SU-DHL-6 (cell line): ENCODE measurements at regions not wholly inside any gene's neighbourhood (a gene's known extent, or its start where the extent isn't known, plus 50 kb on each side); places are given as distances from the start of the nearest gene placed in this dataset.

ENCODE experiments used
- H2AFZ ChIP-seq: fragments of 200-600 bp; sonication (generic); 2 replicates; pipeline ENCODE4 v1.6.1; 2014; ENCODE audit warnings: low read depth, mild to moderate bottlenecking, moderate library complexity, mixed read lengths, antibody characterized with exemption, low read length; ENCODE audit not compliant: severe bottlenecking
- H3F3A ChIP-seq: fragments of 200-600 bp; shearing (Covaris generic); 2 replicates; pipeline ENCODE4 v1.6.0; 2016; ENCODE audit warnings: antibody characterized with exemption, mild to moderate bottlenecking; ENCODE audit not compliant: insufficient read depth
- H3K27ac ChIP-seq: fragments of 200-600 bp; sonication (generic); 2 replicates; pipeline ENCODE4 v1.5.1; 2016; ENCODE audit warnings: low read depth, mild to moderate bottlenecking, low read length, moderate library complexity, mixed read lengths
- H3K27me3 ChIP-seq: fragments of 200-600 bp; sonication (generic), shearing (Covaris generic); 2 replicates; pipeline ENCODE4 v1.6.0; 2014; ENCODE audit warnings: mild to moderate bottlenecking, low read length
- H3K36me3 ChIP-seq: fragments of 200-600 bp; sonication (generic); 2 replicates; pipeline ENCODE4 v1.6.1; 2014; ENCODE audit warnings: mild to moderate bottlenecking, low read length, mixed read lengths
- H3K4me2 ChIP-seq: fragments of 300-600, 200-600 bp; shearing (Covaris generic), sonication (generic); 2 replicates; pipeline ENCODE4 v1.6.0; 2014; ENCODE audit warnings: low read length, low read depth, mild to moderate bottlenecking; ENCODE audit not compliant: poor library complexity, severe bottlenecking
- H3K4me3 ChIP-seq: fragments of 200-600 bp; sonication (generic); 2 replicates; pipeline ENCODE4 v1.5.1; 2014; ENCODE audit warnings: antibody characterized with exemption, low read length, mild to moderate bottlenecking, mixed read lengths; ENCODE audit not compliant: insufficient read depth, poor library complexity, severe bottlenecking
- H3K79me2 ChIP-seq: fragments of 200-600 bp; sonication (generic); 2 replicates; pipeline ENCODE4 v1.6.1; 2014; ENCODE audit warnings: mild to moderate bottlenecking, low read length, moderate library complexity; ENCODE audit not compliant: insufficient read depth
- H3K9ac ChIP-seq: fragments of 200-600 bp; sonication (generic); 2 replicates; pipeline ENCODE4 v1.7.0; 2014; ENCODE audit warnings: mild to moderate bottlenecking, low read length
- H3K9me2 ChIP-seq: fragments of 200-600 bp; sonication (generic); replicated peaks from 2 replicates; pipeline ENCODE4 v1.6.1; 2014; ENCODE audit warnings: low read length; ENCODE audit not compliant: insufficient read depth
- H3K9me3 ChIP-seq: fragments of 200-600 bp; sonication (generic); 2 replicates; pipeline ENCODE4 v1.6.1; 2014; ENCODE audit warnings: low read length, mixed read lengths; ENCODE audit not compliant: insufficient read depth
- H4K20me1 ChIP-seq: fragments of 200-600 bp; sonication (generic); 2 replicates; pipeline ENCODE4 v1.6.1; 2014; ENCODE audit warnings: low read depth, mild to moderate bottlenecking, antibody characterized with exemption, low read length, moderate library complexity, mixed read lengths
- EZH2phosphoT487 ChIP-seq: fragments of 200-600 bp; sonication (generic), shearing (Covaris generic); conservative IDR thresholded peaks from 2 replicates; pipeline ENCODE4 v1.6.1; 2018; ENCODE audit warnings: mild to moderate bottlenecking, antibody characterized with exemption, low read length, moderate library complexity, mixed read lengths
- TF ChIP-seq, protein P1 (sequence below): fragments of 200-600 bp; sonication (generic); IDR thresholded peaks from one replicate; pipeline ENCODE4 v1.5.1; 2017; ENCODE audit warnings: antibody characterized with exemption, mild to moderate bottlenecking, low read length, moderate library complexity; ENCODE audit not compliant: insufficient read depth, poor library complexity, severe bottlenecking

DNA sequence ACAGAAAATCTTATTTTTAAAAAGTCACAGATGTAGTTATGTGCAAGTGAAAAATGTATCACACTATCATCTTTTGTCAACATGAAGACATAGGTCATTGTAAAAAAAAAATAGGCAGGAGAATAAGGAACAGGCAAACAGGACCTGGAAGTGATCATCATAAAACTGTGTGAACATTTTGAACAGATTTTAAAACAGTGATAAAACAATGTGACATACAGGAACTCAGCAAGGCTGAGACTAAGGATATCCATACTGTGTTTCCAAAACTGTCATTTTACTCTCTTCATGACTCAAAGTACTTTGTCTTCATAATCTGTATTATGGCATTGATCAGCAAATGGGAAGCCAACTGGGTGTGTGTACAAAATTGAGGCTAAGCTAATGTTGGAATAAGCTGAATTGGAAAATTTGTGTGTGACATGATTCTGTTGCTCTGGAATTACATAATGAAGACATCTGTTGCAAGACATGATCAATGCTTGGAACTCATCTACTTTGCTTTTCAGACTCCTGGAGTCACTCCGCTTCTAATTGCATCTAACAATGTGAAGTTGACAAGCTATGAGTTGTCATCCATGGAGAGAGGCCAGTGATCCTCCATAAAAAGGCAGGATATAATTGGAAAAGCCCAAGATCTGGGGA, 978.7 kb upstream of the NUDT12 start:
- no peaks in the 10 kb centered on the region for H3F3A ChIP-seq
- H3K4me3 ChIP-seq: no peak overlapping the region
- no peaks in the 10 kb centered on the region for H3K9me3 ChIP-seq
- H3K27ac ChIP-seq: no peak overlapping the region
- no peaks in the 10 kb centered on the region for H3K9me2 ChIP-seq
- H3K27me3 ChIP-seq: no peaks in the 10 kb centered on the region
- H3K79me2 ChIP-seq: no peaks in the 10 kb centered on the region
- TF ChIP-seq, protein P1, sequence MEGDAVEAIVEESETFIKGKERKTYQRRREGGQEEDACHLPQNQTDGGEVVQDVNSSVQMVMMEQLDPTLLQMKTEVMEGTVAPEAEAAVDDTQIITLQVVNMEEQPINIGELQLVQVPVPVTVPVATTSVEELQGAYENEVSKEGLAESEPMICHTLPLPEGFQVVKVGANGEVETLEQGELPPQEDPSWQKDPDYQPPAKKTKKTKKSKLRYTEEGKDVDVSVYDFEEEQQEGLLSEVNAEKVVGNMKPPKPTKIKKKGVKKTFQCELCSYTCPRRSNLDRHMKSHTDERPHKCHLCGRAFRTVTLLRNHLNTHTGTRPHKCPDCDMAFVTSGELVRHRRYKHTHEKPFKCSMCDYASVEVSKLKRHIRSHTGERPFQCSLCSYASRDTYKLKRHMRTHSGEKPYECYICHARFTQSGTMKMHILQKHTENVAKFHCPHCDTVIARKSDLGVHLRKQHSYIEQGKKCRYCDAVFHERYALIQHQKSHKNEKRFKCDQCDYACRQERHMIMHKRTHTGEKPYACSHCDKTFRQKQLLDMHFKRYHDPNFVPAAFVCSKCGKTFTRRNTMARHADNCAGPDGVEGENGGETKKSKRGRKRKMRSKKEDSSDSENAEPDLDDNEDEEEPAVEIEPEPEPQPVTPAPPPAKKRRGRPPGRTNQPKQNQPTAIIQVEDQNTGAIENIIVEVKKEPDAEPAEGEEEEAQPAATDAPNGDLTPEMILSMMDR: no peak
- TF ChIP-seq EZH2phosphoT487: no peak
- no peak overlapping the region for H3K4me2 ChIP-seq
- H3K36me3 ChIP-seq: no peaks in the 10 kb centered on the region
- no peak overlapping the region for H2AFZ ChIP-seq
- no peaks in the 10 kb centered on the region for H4K20me1 ChIP-seq
- no peak overlapping the region for H3K9ac ChIP-seq

GRCh38 chr5:104540448-104540847, 977.9 kb upstream of the NUDT12 start:
- no peaks in the 10 kb centered on the region for H3K36me3 ChIP-seq
- no peak for TF ChIP-seq EZH2phosphoT487
- TF ChIP-seq, protein P1: no peak
- H3K4me2 ChIP-seq: no peak overlapping the region
- no peaks in the 10 kb centered on the region for H3K9me3 ChIP-seq
- H2AFZ ChIP-seq: no peak overlapping the region
- no peaks in the 10 kb centered on the region for H3F3A ChIP-seq
- H3K79me2 ChIP-seq: no peaks in the 10 kb centered on the region
- H3K9me2 ChIP-seq: no peaks in the 10 kb centered on the region
- no peak overlapping the region for H3K27ac ChIP-seq
- no peaks in the 10 kb centered on the region for H3K27me3 ChIP-seq
- no peak overlapping the region for H3K4me3 ChIP-seq
- H3K9ac ChIP-seq: no peak overlapping the region
- no peaks in the 10 kb centered on the region for H4K20me1 ChIP-seq

- Histone ChIP-seq H3K9ac (no peak overlapping the region), H2AFZ (no peak overlapping the region), H3K4me2 (no peak overlapping the region), H3K36me3 (no peaks in the 10 kb centered on the region), H3K9me2 (no peaks in the 10 kb centered on the region), H3K9me3 (no peaks in the 10 kb centered on the region), H3K27ac (no peak overlapping the region), H3F3A (no peaks in the 10 kb centered on the region), H3K4me3 (no peak overlapping the region), H3K27me3 (no peaks in the 10 kb centered on the region), H3K79me2 (no peaks in the 10 kb centered on the region), H4K20me1 (no peaks in the 10 kb centered on the region)
- TF ChIP-seq EZH2phosphoT487: no peak
- TF ChIP-seq, protein P1: no peak
Measured at GRCh38 chr5:104539618-104540350, 977.2 kb upstream of the NUDT12 start.
